IPS-18c (cell line): ENCODE measurements at regions not wholly inside any gene's neighbourhood (a gene's known extent, or its start where the extent isn't known, plus 50 kb on each side); places are given as distances from the start of the nearest gene placed in this dataset.

Experiments used
- H3K4me3 ChIP-seq: 2 replicates; pipeline ENCODE4 v1.7.0; 2013; ENCODE audit warnings: low read depth, mild to moderate bottlenecking, low read length, moderate library complexity; ENCODE audit not compliant: insufficient read depth
- H3K9me3 ChIP-seq: one replicate; pipeline ENCODE4 v1.6.1; 2013; ENCODE audit warnings: mild to moderate bottlenecking, low read length, moderate library complexity; ENCODE audit not compliant: control insufficient read depth, insufficient read depth

DNA sequence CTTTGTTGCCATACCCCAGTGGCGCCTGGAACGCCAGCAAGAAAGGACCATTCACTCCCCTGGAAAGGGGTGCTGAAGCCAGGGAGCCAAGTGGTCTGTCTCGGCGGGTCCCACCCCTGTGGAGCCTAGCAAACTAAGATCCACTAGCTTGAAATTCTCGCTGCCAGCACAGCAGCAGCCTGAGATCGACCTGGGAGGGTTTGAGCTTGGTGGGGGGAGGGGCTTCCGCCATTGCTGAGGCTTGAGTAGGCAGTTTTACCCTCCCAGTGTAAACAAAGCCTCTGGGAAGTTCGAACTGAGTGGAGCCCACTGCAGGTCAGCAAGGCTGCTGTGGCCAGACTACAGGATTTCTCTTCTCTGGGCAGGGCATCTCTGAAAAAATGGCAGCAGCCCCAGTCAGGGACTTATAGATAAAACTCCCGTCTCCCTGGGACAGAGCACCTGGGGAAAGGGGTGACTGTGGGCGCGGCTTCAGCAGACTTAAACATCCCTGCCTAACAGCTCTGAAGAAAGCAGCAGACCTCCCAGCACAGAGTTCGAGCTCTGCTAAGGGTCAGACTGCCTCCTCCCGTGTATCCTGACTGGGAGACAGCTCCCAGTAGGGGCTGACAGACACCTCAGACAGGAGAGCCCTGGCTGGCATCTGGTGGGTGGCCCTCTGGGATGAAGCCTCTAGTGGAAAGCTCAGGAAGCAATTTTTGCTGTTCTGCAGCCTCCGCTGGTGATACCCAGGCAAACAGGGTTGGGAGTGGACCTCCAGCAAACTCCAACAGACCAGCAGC lies 281.1 kb upstream of the SP4 start:
- H3K4me3 ChIP-seq, result no peak overlapping the region
- H3K9me3 ChIP-seq, result no peaks in the 10 kb centered on the region

DNA sequence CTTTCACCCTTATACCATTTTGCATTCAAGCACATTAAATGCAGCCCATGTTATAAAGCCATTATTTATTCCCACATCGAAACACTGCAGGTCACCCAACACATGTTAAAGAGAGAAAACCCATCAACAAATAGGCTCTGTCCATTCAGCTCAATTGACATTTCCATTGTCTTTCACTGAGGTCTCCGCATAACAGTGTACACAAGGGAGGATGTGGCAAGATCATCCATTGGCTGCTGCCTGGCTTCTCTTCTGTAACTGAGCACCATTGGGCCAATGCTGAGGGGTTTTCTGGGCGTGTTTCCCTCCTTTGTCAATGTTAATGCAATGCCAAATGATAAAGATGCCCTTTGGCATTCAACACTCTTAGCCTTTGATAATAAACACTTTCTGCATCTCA lies 278.1 kb upstream of the SP4 start:
- Histone ChIP-seq H3K4me3 (no peak overlapping the region), H3K9me3 (no peaks in the 10 kb centered on the region)

DNA sequence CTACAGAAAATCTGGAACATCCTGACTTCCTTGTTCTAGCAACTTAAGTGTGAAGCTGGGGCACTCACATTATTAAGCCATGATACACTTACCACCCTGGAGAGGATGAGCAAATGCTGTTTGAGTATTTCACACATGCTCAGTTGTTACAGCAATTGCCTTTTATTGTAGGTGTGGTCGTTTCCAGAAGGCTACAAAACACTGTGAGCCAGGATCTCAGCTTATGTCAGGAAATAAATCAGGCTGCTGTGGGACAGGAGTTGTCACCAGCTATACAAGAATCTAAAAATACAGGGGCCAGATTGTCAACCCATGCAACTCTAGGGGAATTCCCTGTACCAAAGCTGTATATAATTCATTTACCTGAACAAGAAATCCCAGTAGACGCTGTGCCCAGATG lies 273.3 kb upstream of the SP4 start:
- H3K4me3 ChIP-seq, result no peak overlapping the region
- no peaks in the 10 kb centered on the region for H3K9me3 ChIP-seq

DNA sequence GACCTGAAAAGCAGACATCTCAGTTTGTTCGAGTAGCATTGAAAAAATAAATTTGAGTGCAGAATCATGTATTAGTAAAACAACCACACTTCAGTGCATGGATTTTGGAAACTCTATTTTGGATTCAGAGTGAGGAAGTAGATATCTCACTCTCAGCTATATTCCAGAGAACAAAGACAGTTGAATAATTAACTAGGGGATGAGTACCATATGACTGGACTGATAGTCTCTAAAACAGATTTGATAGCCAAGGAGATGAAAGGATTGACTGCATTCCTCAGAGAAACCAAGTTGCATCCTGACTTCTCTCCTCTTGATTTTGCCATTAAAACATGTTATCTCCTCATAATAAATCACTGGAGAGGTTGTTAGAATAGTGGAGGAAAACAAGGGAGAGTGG lies 268.4 kb upstream of the SP4 start:
- H3K4me3 ChIP-seq, result no peak overlapping the region
- H3K9me3 ChIP-seq, result no peaks in the 10 kb centered on the region

DNA sequence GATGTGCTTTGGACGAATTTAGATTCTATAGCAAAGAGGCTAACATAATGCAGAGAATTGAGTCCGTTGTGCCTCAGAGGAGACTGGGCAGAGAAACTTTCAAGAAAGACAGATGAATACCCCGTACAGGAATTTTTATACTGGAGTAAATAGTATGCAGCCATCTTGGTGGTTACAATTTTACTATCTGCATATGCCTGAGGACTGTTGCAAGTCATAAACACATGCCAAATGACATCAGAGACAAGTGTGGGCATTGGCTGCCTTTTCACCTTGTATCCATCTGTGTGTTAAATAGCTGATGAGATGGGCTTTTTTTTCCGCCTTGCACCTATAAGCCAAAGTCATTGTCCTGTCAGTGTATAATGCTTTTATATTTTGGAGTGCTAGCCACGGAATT lies 267.5 kb upstream of the SP4 start:
- Histone ChIP-seq H3K4me3 (no peak overlapping the region), H3K9me3 (no peaks in the 10 kb centered on the region)

DNA sequence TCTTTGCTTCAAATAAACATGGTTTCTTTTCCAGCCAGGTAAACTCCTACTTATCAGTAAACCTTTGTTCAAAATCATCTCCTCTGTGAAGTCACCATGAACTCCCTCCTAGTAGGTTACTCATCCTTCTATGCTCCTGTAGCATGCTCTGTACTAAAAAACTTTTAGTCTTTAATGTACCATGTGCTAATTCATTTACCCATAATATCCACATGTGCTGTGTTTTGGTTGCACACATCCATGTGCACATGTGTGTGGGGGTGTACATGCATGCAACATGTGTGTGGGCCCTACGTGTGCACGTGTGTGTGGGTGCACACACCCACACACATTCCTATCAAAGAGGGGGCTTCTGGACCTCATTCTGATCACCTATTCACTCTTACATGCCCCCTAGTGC lies 259.9 kb upstream of the SP4 start:
- Histone ChIP-seq H3K4me3 (no peak overlapping the region), H3K9me3 (no peaks in the 10 kb centered on the region)

DNA sequence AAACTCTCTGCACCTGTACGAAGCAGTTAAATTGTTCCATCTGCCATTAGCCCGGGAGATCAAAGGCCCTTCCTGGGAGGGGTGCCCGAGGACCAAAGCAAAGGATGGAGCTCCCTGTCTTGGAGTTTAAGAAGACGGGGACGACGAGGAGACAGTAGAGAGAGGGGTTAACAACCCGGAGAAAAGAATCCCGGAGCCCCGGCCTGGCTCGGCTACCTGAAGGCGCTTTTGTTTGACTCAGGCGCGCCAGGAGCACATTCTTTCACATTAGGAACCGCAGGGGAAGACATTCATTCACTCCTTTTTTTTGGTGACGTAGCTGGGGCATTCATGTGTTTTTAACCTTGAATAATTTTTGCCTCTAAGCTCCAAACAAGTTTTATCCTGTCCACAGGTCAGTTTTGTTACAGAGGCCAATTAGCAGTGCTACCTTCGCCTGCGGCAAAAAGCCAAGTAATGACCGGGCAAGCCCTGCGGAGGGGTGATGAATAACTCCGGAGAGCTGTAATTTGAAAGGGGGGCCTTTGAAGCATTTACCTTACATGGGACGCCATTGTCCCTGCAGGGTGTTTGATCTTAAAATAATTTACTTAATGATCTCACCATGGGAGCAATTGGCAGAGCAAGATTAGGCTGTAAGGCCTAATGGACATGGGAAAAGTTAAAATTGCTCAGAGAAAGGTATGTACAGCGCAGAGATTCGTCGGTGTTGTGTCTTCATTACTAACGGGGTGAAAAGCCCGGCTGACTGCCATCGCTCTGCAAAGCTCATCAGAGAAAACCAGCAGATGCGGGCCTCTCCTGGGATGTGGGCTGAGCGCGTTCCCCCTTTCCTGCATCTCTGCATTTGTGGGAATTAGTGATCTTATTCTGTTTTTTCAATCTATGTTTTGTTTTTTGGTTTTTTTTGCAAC lies 258.0 kb upstream of the SP4 start:
- H3K4me3 ChIP-seq, result peak overlapping the region; percentile 42
- H3K9me3 ChIP-seq, result no peaks in the 10 kb centered on the region

DNA sequence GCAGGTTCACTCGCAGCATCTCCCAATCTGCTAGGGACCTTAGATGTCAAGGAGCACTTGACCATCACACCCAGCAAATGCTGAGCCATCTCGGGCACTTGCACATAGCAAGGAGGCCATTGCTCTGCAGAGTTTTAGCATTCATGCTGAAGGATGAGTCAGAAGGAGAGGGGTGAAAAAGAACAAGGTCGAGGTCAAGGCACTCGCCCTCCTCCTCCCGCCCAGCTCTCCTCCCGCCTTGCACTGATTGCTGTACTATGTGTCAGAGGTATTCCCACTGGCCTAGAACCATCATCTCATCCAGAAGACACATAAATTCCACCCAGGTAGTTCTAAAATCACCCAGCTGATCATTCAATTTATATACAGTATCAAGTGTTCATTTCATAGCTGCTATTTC lies 255.1 kb upstream of the SP4 start:
- no peak overlapping the region for H3K4me3 ChIP-seq
- no peaks in the 10 kb centered on the region for H3K9me3 ChIP-seq

DNA sequence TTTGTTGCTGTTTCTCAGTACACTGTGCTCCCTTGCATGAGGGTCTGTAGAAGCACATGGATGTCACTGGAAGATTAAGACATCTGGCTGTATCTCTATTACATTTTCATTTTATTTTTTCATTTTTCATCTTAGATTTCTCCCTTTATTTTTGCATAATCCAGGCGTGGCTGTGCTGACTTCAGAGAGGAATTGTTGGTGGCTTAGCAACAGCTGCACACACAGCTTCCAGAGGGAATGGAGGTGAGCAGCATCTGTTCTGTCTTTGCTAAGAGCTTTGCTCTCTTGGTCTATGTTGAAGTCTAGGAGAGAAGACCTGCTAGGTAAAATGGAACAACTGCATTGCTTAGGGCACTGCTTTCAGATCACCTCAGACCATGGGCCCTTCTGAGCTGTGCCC lies 254.4 kb upstream of the SP4 start:
- Histone ChIP-seq H3K9me3 (no peaks in the 10 kb centered on the region), H3K4me3 (no peak overlapping the region)

DNA sequence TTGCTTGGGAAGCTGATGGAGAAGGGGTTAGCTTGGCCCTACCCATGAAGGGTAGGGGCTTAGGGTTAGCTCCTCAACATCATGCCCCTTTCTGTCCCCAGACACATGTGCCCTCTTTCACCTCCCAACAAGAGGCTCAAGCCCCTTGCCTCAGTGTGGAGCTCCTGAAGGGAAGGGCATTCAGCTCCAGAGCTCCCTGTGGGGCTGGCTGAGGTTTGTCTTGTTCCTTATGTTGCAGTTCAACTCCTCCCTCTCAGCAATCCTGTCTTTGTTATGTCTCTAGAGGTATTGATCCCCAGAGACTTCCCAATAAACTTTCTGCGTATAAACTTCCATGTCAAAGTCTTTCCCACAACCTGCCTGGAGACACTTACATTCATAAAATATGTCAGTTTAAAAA lies 252.2 kb upstream of the SP4 start:
- no peak overlapping the region for H3K4me3 ChIP-seq

DNA sequence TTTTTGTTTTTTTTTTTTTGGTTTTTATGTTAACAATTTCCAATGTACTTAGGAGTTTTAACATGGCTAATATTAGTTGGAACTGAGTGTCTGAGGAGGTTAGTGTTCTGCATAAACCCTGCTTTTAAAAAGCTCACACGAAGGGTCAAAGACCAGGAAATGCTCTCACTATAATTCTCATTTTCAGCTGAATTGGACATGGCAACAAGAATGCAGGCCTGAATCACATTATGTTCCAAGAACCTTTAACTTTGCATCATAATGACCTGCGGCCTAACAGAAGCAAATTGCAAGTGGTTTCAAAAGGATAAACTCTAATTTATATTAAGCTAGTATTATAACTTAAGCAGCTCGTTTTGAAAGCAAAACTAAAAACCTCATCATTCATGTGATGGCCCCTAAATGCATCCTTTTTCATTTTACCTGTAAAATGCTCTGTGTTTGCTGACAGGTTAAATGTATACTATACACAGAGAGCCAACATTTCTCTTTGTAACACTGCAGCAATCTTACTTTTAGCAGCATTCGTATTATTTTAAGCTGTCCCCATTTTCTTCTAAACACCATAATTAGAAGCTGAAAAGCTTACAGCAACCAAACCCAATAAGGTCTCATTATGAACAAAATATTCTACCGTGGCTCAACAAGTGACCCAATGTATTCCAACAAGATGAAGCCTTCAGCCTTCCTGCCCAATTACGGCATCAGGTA lies 242.8 kb upstream of the SP4 start:
- no peaks in the 10 kb centered on the region for H3K9me3 ChIP-seq
- H3K4me3 ChIP-seq, result no peak overlapping the region

More for the DNA sequence above, 252.2 kb upstream of the SP4 start:
- H3K9me3 ChIP-seq, result no peaks in the 10 kb centered on the region

DNA sequence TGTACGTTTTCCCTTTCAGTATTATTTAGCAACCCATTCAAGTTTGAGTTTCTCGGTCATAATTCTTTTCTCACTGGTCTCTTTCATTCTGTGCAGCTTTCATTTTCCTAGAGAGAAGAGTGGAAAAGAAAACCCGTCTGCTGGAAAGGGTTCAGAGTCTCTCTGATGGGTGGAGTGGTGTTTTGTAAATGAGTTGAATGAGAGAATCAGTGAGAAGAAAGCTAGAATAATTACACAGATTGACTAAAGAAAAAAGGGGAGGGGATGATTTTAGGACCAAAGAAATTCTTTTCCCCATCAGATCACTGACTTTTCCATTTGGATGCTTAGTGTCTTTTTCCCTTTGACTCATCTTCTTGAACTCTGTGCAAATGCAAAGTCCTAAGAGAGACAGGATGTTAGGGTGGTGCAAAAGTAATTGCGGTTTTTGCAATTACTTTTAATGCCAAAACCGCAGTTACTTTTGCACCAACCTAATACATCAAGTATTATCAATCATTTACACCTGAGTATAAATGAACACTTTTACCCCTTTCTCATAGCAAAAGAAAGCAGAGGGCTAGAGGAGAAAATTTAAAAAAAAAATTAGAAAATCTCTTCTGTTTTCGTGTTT lies 242.1 kb upstream of the SP4 start:
- no peaks in the 10 kb centered on the region for H3K9me3 ChIP-seq
- H3K4me3 ChIP-seq, result no peak overlapping the region

DNA sequence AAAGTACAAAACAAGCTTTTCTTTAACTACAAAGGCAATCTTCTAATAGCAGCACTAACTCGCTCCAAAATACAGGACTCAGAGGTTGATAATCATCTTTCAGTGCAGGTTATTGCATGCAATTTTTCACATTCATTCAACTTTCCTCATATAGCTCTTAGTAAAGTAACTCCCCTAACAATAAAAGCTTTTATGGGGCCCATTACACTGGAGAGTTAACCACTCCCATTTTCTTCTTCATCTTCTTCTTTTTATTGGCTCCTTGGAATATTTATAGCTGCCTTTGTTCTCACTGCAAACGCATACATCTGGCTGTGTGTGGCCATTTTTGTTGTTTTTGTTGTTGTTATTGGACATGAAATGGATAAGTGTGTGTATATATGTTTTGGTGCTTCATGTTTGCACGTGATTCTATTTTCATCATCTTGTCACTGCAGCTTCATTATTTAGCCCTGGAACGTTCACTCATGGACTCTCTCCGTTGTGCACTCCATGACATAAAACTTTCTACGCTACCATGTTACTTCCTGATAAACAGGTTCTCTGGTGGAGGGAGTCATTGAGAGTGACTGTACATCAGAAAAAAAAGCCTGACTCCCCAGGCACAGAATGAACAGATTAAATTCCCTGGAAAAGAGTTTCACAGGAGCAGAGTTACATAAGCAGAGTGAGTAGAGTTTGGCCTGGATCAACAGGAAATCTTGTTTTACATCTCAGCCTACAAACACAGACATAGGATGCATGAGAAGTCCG lies 236.4 kb upstream of the SP4 start:
- Histone ChIP-seq H3K4me3 (no peak overlapping the region), H3K9me3 (no peaks in the 10 kb centered on the region)

DNA sequence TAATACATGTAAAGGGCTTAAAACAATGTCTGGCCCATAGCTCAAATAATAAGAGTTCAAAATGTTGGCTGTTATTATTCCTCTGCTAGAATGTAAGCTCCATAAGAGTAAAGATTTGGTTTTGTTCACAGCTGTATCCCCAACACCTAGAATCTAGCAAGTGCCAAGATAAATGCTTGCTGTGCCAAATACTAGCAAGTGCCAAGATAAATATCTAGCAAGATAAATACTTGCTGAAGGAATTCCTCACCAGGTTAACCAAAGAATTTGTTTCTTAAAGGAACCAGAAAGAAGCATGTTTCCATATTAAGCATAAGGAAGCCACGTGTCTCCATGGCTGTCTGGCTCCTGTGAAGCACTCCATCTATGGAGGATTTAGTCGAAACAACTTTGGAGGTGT lies 235.2 kb upstream of the SP4 start:
- no peak overlapping the region for H3K4me3 ChIP-seq
- no peaks in the 10 kb centered on the region for H3K9me3 ChIP-seq

DNA sequence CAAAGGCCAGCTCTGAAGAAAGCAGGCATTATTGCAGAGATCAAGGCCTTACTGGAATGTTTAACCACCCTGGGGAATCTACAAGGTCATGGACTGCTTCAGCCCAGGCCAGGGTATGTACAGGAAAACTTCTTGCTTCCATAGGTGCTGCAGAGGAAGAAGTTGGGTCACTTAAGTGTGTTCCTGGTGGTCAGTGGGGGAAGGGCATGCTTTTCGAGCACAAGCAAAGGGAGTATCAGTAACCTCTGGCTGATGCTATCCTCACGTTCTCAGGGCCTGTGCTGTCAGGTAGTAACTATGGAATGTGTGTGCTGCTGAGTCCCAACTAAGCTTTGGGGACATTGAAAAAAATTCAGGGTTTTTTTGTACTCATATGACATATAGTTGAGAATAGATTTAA lies 234.0 kb upstream of the SP4 start:
- no peaks in the 10 kb centered on the region for H3K9me3 ChIP-seq
- no peak overlapping the region for H3K4me3 ChIP-seq

DNA sequence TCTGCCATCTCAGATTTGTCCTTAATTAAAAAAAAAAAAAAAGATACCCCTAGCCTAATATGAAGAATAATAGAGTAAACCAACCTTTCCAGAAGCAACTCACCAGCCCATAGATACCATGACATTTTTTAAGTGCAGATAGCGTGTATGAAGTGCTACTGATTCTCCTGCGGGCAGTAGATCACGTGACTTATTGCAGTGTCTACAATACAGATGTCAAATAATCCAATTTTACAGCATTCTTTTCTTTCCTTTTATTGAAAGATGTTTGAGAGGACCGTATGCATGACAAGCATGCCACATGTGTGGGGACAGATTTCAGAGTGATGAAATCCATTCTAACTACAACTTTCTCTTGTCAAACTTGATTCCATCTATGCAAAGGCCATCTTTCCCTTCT lies 232.9 kb upstream of the SP4 start:
- Histone ChIP-seq H3K4me3 (no peak overlapping the region), H3K9me3 (no peaks in the 10 kb centered on the region)

DNA sequence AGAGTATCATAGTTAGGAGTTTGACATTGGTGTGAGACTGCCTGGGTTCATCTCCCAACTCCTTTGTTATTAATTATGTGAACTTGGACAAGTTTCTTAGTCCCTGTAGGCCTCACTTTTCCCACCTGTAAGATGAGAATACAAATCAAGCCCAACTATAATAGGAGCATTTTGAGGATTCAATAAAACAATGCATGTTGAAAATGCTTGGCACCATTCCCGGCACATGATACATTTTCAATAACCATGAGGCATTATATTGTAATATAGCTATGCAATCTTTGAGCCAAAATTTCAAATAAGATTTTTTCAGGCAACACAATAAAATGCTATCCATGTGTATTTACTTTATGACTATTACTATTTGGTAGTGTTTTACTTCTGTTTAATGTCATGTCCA lies 229.0 kb upstream of the SP4 start:
- Histone ChIP-seq H3K4me3 (no peak overlapping the region), H3K9me3 (no peaks in the 10 kb centered on the region)
